WERI-Rb-1 (cell line): ENCODE measurements at regions not wholly inside any gene's neighbourhood (a gene's known extent, or its start where the extent isn't known, plus 50 kb on each side); places are given as distances from the start of the nearest gene placed in this dataset.

Experiments used
- DNase-seq: peaks from one replicate; pipeline ENCODE4 v3.0.0-alpha.2; 2020
- H3K27ac ChIP-seq: fragments of 250-450 bp; sonication (Bioruptor Pico); 2 replicates; pipeline ENCODE4 v1.5.1; 2020; ENCODE audit warnings: mild to moderate bottlenecking, moderate library complexity
- H3K27me3 ChIP-seq: fragments of 250-450 bp; sonication (Bioruptor Pico); 2 replicates; pipeline ENCODE4 v1.5.1; 2021; ENCODE audit warnings: mild to moderate bottlenecking, low read depth, moderate library complexity; ENCODE audit not compliant: insufficient read depth, severe bottlenecking
- H3K36me3 ChIP-seq: fragments of 250-450 bp; sonication (Bioruptor Pico); 2 replicates; pipeline ENCODE4 v1.5.1; 2020; ENCODE audit warnings: mild to moderate bottlenecking, moderate library complexity
- H3K4me3 ChIP-seq: 2 replicates; pipeline ENCODE4 v1.5.1; 2011; ENCODE audit warnings: low read depth, mild to moderate bottlenecking, control low read depth, low read length
- H3K9me3 ChIP-seq: fragments of 250-450 bp; sonication (Bioruptor Pico); 2 replicates; pipeline ENCODE4 v1.5.1; 2021; ENCODE audit warnings: mild to moderate bottlenecking, moderate library complexity; ENCODE audit not compliant: severe bottlenecking
- TF ChIP-seq, protein P1 (sequence below): IDR thresholded peaks from 2 replicates; pipeline ENCODE4 v1.5.1; 2011; ENCODE audit warnings: low read depth, mild to moderate bottlenecking, control low read depth, inconsistent platforms, low read length

DNA sequence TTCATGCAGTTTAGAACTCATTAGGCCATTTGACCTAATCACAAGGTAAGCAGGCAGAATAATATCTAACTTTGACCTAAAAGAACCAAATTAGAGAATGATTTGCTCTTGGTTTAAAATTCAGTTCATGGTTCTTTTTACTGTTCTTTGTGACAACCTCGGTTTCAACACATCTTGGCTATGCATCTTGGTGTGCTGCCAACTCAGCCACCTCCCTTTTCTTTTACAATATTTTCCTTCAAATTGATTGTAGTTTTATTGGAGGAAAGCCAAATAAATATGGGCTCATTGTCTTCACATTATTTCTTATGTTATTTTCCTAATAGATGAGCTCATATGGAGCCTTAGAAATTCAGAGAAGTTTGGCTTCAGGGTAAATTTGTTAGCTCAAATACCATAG lies 338.3 kb downstream of the SIPA1L2 start:
- Histone ChIP-seq H3K27me3 (peaks cover 51% of the 10 kb centered on the region), H3K27ac (no peak overlapping the region), H3K9me3 (no peaks in the 10 kb centered on the region), H3K36me3 (no peaks in the 10 kb centered on the region), H3K4me3 (no peak overlapping the region)
- TF ChIP-seq, protein P1, sequence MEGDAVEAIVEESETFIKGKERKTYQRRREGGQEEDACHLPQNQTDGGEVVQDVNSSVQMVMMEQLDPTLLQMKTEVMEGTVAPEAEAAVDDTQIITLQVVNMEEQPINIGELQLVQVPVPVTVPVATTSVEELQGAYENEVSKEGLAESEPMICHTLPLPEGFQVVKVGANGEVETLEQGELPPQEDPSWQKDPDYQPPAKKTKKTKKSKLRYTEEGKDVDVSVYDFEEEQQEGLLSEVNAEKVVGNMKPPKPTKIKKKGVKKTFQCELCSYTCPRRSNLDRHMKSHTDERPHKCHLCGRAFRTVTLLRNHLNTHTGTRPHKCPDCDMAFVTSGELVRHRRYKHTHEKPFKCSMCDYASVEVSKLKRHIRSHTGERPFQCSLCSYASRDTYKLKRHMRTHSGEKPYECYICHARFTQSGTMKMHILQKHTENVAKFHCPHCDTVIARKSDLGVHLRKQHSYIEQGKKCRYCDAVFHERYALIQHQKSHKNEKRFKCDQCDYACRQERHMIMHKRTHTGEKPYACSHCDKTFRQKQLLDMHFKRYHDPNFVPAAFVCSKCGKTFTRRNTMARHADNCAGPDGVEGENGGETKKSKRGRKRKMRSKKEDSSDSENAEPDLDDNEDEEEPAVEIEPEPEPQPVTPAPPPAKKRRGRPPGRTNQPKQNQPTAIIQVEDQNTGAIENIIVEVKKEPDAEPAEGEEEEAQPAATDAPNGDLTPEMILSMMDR = no peak
- no peak for DNase-seq

DNA sequence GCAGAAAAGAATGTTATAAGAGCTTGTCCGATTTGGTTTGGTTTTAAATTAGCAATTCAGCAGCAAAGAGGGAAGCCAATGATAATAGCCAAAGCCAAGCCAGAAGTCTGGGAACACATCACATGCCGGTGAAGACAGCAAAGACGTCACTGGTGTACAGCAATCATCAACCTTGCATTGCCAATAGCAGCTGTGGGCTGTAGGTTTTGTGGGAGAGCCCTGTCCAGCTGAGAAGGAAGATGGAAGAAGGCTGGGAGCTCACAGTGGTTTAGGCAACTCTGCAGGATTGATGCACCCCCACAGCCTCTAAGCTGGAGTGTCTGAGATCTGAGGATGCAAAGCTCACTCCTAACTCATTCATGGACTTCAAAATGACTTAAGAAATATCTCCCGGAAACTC lies 338.7 kb downstream of the SIPA1L2 start:
- no peak for DNase-seq
- TF ChIP-seq, protein P1 = no peak
- Histone ChIP-seq H3K36me3 (no peaks in the 10 kb centered on the region), H3K27me3 (peaks cover 49% of the 10 kb centered on the region), H3K9me3 (no peaks in the 10 kb centered on the region), H3K27ac (no peak overlapping the region), H3K4me3 (no peak overlapping the region)

DNA sequence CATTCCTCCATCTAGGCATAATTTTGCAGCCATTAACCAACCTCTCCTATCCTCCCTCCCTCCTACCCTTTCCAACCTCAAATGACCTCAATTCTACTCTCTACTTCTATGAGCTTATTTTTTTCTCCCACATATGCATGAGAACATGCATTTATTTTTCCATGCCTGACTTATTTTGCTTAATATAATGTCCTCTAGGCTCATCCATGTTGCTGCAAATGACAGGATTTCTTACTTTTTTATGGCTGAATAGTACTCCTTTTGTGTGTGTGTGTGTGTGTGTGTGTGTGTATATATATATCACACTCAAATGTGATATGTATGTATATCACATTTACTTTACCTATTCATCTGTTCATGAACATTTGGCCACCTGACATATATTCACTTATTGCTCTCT lies 339.4 kb downstream of the SIPA1L2 start:
- TF ChIP-seq, protein P1 = no peak
- no peak overlapping the region for H3K4me3 ChIP-seq
- no peak overlapping the region for H3K27ac ChIP-seq
- no peaks in the 10 kb centered on the region for H3K36me3 ChIP-seq
- peaks cover 48% of the 10 kb centered on the region for H3K27me3 ChIP-seq
- no peak for DNase-seq
- H3K9me3 ChIP-seq = no peaks in the 10 kb centered on the region

DNA sequence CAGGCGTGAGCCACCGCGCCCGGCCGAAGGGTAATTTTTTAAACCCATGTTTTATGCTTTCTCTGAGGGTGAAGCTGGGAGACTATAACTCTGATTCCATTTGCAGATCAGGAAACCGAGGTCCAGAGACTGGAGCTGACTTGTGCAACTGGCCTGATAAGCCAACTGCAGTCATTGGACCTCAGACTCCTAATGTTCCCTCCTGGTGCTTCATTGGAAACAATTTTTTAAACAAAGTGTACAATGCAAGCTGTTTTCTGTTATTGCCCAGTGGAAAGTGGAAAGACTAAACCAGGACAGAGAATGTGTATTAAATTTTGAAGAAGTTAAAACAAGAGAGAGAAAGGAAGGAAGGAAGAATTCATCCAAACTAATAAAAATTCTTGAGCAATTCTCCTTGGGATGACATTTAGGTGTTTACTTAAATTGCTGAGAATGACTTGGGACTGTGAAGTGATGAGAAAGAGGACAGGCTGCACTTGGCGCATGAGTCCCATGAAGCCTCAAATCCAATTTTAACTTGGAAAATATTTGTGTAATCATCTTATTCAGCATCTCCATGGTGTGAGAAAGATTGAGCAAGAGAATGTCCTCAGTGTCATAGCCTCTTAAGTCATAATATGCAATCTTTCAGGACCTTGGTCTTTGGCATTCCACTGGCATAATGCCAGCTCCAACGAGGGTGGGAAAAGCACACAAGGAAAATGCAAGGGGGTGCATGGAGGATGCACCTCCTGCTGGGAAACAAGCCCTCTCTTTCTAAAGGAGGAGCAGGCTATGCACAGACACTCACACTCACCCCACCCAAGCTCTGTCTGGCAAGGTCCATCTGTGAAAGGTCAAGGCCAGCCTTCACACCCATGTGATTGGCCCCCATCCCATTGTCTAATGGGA lies 342.0 kb downstream of the SIPA1L2 start:
- Histone ChIP-seq H3K36me3 (no peaks in the 10 kb centered on the region), H3K27me3 (peaks cover 53% of the 10 kb centered on the region), H3K27ac (no peak overlapping the region), H3K9me3 (no peaks in the 10 kb centered on the region), H3K4me3 (no peak overlapping the region)
- no peak for DNase-seq
- TF ChIP-seq, protein P1 = no peak

DNA sequence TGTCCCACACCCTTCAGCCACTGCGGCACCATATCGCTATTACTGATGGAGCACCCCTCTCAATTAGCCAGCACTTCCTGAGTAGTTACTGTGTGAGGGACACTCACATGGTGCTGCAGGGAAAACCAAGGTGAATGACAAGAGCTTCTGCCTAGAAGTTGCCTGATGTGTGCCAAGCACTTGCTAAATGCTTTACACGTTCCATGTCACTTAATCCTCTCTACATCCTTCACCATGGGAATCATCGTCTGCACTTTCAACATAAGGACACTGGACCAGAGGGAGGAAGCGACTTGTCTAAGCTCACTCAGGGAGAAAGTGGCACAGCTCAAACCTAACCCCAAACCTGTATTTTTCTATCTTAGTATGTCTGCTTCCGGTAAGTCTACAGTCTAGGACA lies 344.8 kb downstream of the SIPA1L2 start:
- H3K36me3 ChIP-seq = no peaks in the 10 kb centered on the region
- TF ChIP-seq, protein P1 = no peak
- peaks cover 58% of the 10 kb centered on the region for H3K27me3 ChIP-seq
- no peak for DNase-seq
- H3K4me3 ChIP-seq = no peak overlapping the region
- H3K9me3 ChIP-seq = no peaks in the 10 kb centered on the region
- no peak overlapping the region for H3K27ac ChIP-seq
